Nephron progenitor cell (in vitro differentiated cells): ENCODE measurements at regions not wholly inside any gene's neighbourhood (a gene's known extent, or its start where the extent isn't known, plus 50 kb on each side); places are given as distances from the start of the nearest gene placed in this dataset.

ENCODE experiments used
- DNase-seq: peaks from one replicate; pipeline ENCODE4 v3.0.0; 2021
- H3K27ac Mint-ChIP-seq: 2 replicates; pipeline ENCODE4 v1.8.0; 2021; ENCODE audit warnings: mild to moderate bottlenecking, moderate library complexity, mixed read lengths
- H3K27me3 Mint-ChIP-seq: 2 replicates; pipeline ENCODE4 v1.8.0; 2021; ENCODE audit warnings: mild to moderate bottlenecking, low read depth, mixed read lengths; ENCODE audit not compliant: poor library complexity
- H3K36me3 Mint-ChIP-seq: 2 replicates; pipeline ENCODE4 v1.8.0; 2021; ENCODE audit warnings: low read depth, mixed read lengths
- H3K4me1 Mint-ChIP-seq: 2 replicates; pipeline ENCODE4 v1.8.0; 2021; ENCODE audit warnings: mixed read lengths
- H3K4me3 Mint-ChIP-seq: 2 replicates; pipeline ENCODE4 v1.8.0; 2021; ENCODE audit warnings: mild to moderate bottlenecking, moderate library complexity, mixed read lengths
- H3K9me3 Mint-ChIP-seq: 2 replicates; pipeline ENCODE4 v1.8.0; 2021; ENCODE audit warnings: mild to moderate bottlenecking, moderate library complexity, mixed read lengths
- CTCF ChIP-seq: fragments of 200-600 bp; sonication (generic); IDR thresholded peaks from 2 replicates; pipeline ENCODE4 v1.5.0; 2021; ENCODE audit warnings: antibody characterized with exemption

GRCh38 chr11:27869701-27870100 is 169.4 kb upstream of the BDNF start:
- no peak for TF ChIP-seq CTCF
- Mint-ChIP-seq H3K4me1 (peaks cover 79% of the 10 kb centered on the region), H3K4me3 (no peak overlapping the region), H3K27me3 (peaks cover 20% of the 10 kb centered on the region), H3K9me3 (peaks cover 5% of the 10 kb centered on the region), H3K36me3 (no peaks in the 10 kb centered on the region), H3K27ac (no peak overlapping the region)
- DNase-seq: no peak

DNA sequence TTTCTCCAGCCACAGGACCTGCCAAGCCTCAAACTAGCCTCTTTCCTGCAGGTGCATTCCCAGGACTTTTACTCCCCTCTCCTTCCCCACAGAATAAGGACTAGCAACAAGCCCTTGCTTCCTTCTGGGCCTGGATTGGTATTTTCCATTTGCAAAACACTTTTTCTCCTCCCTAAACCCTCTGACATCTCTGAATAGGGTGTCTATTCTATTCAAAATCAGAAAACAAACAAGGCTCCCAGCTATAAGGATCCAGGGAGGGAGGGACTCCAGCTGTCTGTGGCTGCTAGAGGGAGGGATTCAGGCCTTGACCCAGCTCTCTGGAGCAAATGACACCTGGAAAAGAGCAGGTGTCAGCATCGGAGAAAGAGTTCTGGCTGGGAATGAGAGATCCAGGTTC is 168.5 kb upstream of the BDNF start:
- Mint-ChIP-seq H3K4me1 (peaks cover 81% of the 10 kb centered on the region), H3K36me3 (no peaks in the 10 kb centered on the region), H3K9me3 (peaks cover 5% of the 10 kb centered on the region), H3K27me3 (peaks cover 17% of the 10 kb centered on the region), H3K4me3 (no peak overlapping the region), H3K27ac (no peak overlapping the region)
- no peak for TF ChIP-seq CTCF
- DNase-seq: no peak

GRCh38 chr11:27868226-27868625 is 168.0 kb upstream of the BDNF start:
- Mint-ChIP-seq H3K4me3 (no peak overlapping the region), H3K9me3 (peaks cover 5% of the 10 kb centered on the region), H3K4me1 (peaks cover 82% of the 10 kb centered on the region), H3K27me3 (peaks cover 17% of the 10 kb centered on the region), H3K36me3 (no peaks in the 10 kb centered on the region), H3K27ac (no peak overlapping the region)
- DNase-seq: no peak
- no peak for TF ChIP-seq CTCF

- Mint-ChIP-seq H3K27me3 (peaks cover 13% of the 10 kb centered on the region), H3K27ac (peak overlapping the region; percentile 75), H3K36me3 (no peaks in the 10 kb centered on the region), H3K4me3 (no peak overlapping the region), H3K4me1 (peaks cover 81% of the 10 kb centered on the region), H3K9me3 (peaks cover 8% of the 10 kb centered on the region)
- TF ChIP-seq CTCF: no peak
- no peak for DNase-seq
These were observed 164.8 kb upstream of the BDNF start for GRCh38 chr11:27865105-27865504.

- Mint-ChIP-seq H3K27me3 (peaks cover 8% of the 10 kb centered on the region), H3K9me3 (peaks cover 8% of the 10 kb centered on the region), H3K4me1 (peaks cover 81% of the 10 kb centered on the region), H3K27ac (peak overlapping the region; percentile 75), H3K4me3 (no peak overlapping the region), H3K36me3 (no peaks in the 10 kb centered on the region)
- TF ChIP-seq CTCF: no peak
- DNase-seq: no peak
These were observed 164.4 kb upstream of the BDNF start for GRCh38 chr11:27864611-27865010.

DNA sequence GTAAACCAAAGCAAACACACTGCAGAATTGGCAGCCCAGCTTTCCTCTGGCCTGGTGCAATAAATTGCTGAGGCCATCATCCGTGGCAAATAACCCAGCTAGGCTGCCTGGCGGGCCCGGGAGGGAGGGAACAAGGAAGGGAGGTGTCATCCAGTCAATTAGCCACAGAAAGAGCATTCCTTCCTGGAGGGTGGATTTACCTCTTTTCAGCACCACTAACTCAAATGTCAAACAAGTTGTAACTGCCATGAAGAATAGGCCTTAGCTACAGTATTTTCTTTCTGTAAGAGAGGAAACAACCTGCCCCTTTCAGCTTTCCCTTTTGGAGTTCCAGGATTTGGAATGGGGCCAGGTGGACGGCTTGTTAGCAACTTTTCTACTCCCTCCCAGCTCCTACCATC is 163.8 kb upstream of the BDNF start:
- H3K9me3 Mint-ChIP-seq: peaks cover 8% of the 10 kb centered on the region
- peak; percentile 80 for DNase-seq
- peak overlapping the region; percentile 77 for H3K27ac Mint-ChIP-seq
- peaks cover 7% of the 10 kb centered on the region for H3K27me3 Mint-ChIP-seq
- TF ChIP-seq CTCF: no peak
- peaks cover 85% of the 10 kb centered on the region for H3K4me1 Mint-ChIP-seq
- H3K4me3 Mint-ChIP-seq: peak overlapping the region; percentile 58
- H3K36me3 Mint-ChIP-seq: no peaks in the 10 kb centered on the region
